COLO668 (cell line): ENCODE measurements at regions not wholly inside any gene's neighbourhood (a gene's known extent, or its start where the extent isn't known, plus 50 kb on each side); places are given as distances from the start of the nearest gene placed in this dataset.
"Not testable (repeated sequence)": the region's sequence is repeated elsewhere in the genome, so short reads cannot be mapped to it uniquely, and the experiment has no call there.

Experiments
- DNase-seq: peaks from one replicate; lab custom pipeline; 2025; ENCODE audit not compliant: unreplicated experiment; lab: John Stamatoyannopoulos, UW

- DNase-seq = no peak
Observed at GRCh38 chr20:26134606-26135005, 438.0 kb upstream of the ZNF337 start.

GRCh38 chr20:26133794-26134193 is 437.1 kb upstream of the ZNF337 start:
- DNase-seq = not testable (repeated sequence)

- DNase-seq = not testable (repeated sequence)
Observed at GRCh38 chr20:26120920-26121319, 424.3 kb upstream of the ZNF337 start.

- not testable (repeated sequence) for DNase-seq
Observed at GRCh38 chr20:26094498-26094897, 397.8 kb upstream of the ZNF337 start.

- DNase-seq = not testable (repeated sequence)
Observed at GRCh38 chr20:26091921-26092320, 395.3 kb upstream of the ZNF337 start.

DNA sequence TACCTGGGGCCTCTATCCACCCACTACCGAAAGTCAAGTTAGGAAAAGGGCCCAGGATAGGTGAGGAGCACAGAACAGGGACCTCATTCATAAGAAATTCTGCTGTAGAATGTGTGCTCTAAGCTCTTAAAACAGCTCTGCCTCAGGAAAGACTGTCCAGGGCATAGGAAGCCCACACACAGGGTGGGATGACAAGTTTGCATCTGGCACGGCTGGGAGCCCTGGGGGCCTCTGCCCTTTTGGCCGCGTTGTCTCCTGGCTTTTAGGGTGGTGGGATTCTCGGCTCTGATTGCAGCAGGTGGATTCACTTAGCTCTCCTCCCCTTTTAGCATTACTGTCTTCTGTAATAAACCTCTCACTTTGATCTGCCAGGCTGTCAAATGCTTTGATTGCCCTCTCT is 389.5 kb upstream of the ZNF337 start:
- not testable (repeated sequence) for DNase-seq

DNA sequence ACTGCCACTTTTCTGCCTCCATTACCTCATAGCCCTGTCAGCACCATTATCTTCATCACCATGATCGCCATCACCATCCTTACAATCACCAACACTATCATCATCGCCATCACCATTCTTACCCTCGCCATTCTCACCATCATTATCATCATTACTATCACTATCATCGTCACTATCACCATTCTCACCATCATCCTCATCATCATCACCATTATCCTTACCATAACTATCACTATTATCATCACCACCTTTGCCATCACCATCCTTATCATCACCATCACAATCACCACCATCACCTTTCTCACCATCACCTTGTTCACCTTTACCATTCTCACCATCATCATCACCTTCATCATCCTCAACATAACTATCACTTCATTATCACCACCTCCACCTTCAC is 377.3 kb upstream of the ZNF337 start:
- not testable (repeated sequence) for DNase-seq

GRCh38 chr20:26059324-26059723 is 362.7 kb upstream of the ZNF337 start:
- DNase-seq = not testable (repeated sequence)

- DNase-seq = not testable (repeated sequence)
Observed at GRCh38 chr20:26058446-26058845, 361.8 kb upstream of the ZNF337 start.

- not testable (repeated sequence) for DNase-seq
Observed at GRCh38 chr20:26057135-26057752, 360.6 kb upstream of the ZNF337 start.

DNA sequence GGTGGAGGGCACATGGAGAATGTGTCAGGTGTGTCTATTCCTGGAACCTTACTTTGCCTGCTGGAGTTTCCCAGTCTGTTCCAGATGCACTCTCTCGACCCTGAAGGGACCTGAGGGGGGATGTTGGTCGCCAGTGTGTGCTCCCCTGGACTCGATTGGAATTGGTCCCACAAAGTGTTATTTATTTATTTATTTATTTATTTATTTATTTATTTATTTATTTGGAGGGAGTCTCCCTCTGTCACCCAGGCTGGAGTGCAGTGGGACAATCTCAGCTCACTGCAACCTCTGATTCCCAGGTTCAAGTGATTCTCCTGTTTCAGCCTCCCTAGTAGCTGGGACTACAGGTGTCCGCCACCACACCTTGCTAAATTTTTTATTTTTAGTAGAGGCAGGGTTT is 329.1 kb upstream of the ZNF337 start:
- not testable (repeated sequence) for DNase-seq

- not testable (repeated sequence) for DNase-seq
Observed at GRCh38 chr20:26010942-26011276, 314.3 kb upstream of the ZNF337 start.

DNA sequence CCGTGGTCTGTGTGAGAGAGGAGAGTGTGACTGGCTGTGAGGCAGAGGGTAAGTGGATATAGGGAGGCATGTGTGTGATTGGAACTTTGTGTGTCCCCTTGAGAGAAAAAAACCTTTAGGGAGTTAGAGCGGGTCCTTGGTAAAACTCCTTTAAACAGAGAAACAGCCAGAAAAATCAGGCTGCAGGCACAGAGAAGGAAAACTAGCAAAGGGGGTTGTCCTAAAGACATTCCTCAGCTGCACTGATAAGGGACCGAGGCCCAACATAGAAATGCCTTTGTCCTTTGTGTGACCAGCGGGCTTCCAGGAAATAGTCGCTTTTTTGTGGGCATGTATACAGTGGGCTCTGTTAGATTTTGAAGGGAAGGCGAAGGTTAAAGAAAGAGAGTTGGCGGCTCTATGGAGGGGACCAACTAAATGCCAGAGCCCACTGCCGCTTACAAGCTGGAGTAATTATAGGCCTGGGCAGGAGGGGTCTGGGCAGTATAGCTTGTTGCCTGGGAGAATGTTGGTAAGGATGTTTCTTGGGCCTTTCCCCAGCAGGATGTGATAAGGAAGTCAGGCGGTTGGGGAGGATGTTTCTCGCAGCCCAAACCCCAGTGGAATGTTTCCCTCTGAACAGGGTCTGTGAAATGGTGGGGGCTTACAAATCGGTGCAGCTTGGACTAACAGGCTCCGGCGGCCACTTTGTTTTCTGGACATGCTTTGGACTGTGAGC is 313.7 kb upstream of the ZNF337 start:
- not testable (repeated sequence) for DNase-seq

DNA sequence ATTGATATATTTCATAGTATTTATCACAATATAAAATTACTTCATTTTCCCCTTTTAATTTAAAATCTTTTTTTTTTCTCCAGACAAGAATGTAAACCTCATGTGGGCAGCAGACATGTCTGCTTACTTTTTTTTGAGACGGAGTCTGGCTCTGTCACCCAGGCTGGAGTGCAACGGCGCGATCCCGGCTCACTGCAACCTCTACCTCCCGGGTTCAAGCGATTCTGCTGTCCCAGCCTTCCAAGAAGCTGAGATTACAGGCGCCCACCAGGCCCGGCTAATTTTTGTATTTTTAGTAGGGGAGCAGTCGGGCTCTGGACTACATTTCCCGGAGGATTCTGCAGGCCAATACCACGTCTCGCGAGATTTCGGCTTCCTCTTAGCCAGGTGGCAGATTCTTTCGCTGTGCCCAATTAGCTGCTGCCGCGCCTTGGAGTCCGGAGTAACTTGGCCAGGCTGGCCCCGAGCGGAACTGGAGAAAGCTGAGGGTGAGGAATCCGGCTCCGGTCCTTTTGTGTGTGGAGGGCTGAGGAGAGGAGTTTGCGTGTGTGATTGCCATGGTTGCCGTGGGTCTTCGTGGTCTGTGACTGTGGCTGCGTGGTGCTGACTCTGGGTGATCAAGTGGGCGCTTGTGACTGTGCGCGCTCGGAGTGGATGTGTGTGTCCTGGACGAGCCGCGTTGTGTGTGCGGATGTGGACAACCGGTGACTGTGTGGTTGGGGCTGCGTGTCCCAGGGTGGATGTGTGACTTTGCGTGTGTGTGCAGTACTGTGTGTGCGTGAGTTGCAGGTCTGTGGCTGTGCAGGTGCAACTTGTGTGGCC is 313.0 kb upstream of the ZNF337 start:
- peak; percentile 81 for DNase-seq

DNA sequence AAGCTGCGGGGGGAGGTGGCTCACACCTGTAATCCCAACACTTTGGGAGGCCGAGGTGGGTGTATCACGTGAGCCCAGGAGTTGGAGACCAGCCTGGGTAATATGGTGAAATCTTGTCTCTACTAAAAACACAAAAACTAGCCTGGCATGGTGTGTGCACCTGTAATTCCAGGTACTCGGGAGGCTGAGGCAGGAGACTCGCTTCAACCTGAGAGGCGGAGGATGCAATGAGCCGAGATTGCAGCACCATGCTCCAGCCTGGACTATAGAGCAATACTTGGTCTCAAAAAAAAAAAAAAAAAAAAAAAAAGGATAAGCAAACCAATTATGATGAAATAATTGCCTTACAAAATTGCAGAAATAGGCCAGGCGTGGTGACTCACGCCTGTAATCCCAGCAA is 311.4 kb upstream of the ZNF337 start:
- not testable (repeated sequence) for DNase-seq

GRCh38 chr20:26006164-26006563 is 309.5 kb upstream of the ZNF337 start:
- not testable (repeated sequence) for DNase-seq

- not testable (repeated sequence) for DNase-seq
Observed at GRCh38 chr20:26003959-26004358, 307.3 kb upstream of the ZNF337 start.

GRCh38 chr20:25997367-25998038 is 300.9 kb upstream of the ZNF337 start:
- DNase-seq = not testable (repeated sequence)

GRCh38 chr20:25992146-25992545 is 295.5 kb upstream of the ZNF337 start:
- no peak for DNase-seq

GRCh38 chr20:25991756-25992130 is 295.1 kb upstream of the ZNF337 start:
- no peak for DNase-seq

GRCh38 chr20:25991051-25991755 is 294.6 kb upstream of the ZNF337 start:
- DNase-seq = no peak
